Prostate gland (tissue), 2 donors: ENCODE measurements at regions not wholly inside any gene's neighbourhood (a gene's known extent, or its start where the extent isn't known, plus 50 kb on each side); places are given as distances from the start of the nearest gene placed in this dataset.

Source experiments
- POLR2A ChIP-seq: fragments of 450-650 bp; IDR thresholded peaks from one replicate; pipeline ENCODE4 v1.6.1; 2016; ENCODE audit warnings: antibody characterized with exemption, mild to moderate bottlenecking
- POLR2AphosphoS5 ChIP-seq: sonication (generic); formaldehyde crosslinking; IDR thresholded peaks from one replicate; pipeline ENCODE4 v1.6.1; 2017; ENCODE audit warnings: antibody characterized with exemption
- TF ChIP-seq, protein P1 (sequence below), 4 experiments: fragments of 200-600 bp in 2 of 4; fragments of 450-650 bp in 2 of 4; sonication (generic) in 2 of 4; IDR thresholded peaks; 1 replicate in 3 of 4; 2 replicates in 1 of 4; pipeline ENCODE4 v1.5.1; 2016 to 2019; ENCODE audit warnings: antibody characterized with exemption in 4 of 4, mild to moderate bottlenecking in 2 of 4, moderate library complexity in 2 of 4

DNA sequence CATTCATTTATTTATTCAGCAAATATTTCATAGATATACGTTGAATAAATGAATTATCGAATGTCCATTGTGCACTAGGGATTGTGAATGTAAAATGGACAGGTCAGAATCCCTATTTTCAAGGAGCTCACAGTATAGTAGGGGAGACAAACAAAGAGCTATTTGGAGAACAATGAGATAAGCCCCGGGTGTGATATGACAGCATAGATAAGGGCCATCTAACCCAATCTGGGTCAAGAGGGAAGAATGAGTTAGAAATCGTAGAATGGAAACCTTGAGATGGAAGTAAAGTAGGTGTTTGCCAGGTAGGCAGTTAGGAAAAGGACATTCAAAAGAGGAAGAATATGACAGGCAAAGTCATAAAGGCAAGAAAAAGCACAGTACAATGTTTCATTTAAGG lies 132.2 kb upstream of the GOLGA6L4 start:
- TF ChIP-seq, protein P1, sequence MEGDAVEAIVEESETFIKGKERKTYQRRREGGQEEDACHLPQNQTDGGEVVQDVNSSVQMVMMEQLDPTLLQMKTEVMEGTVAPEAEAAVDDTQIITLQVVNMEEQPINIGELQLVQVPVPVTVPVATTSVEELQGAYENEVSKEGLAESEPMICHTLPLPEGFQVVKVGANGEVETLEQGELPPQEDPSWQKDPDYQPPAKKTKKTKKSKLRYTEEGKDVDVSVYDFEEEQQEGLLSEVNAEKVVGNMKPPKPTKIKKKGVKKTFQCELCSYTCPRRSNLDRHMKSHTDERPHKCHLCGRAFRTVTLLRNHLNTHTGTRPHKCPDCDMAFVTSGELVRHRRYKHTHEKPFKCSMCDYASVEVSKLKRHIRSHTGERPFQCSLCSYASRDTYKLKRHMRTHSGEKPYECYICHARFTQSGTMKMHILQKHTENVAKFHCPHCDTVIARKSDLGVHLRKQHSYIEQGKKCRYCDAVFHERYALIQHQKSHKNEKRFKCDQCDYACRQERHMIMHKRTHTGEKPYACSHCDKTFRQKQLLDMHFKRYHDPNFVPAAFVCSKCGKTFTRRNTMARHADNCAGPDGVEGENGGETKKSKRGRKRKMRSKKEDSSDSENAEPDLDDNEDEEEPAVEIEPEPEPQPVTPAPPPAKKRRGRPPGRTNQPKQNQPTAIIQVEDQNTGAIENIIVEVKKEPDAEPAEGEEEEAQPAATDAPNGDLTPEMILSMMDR (IDR thresholded peaks at IDR 0.05), result no peak
- TF ChIP-seq POLR2A (no peak), POLR2AphosphoS5 (no peak)
